ENCODE measurements at regions not wholly inside any gene's neighbourhood (a gene's known extent, or its start where the extent isn't known, plus 50 kb on each side); places are given as distances from the start of the nearest gene placed in this dataset.

- no peak for TF ChIP-seq CTCF (IDR thresholded peaks at IDR 0.05)
- ATAC-seq (ENCODE audit: low FRiP score) (no peak), DNase-seq (ENCODE audit: low spot score) (no peak)
Measured at GRCh38 chr1:222081859-222082258, 340.0 kb upstream of the DUSP10 start.

- TF ChIP-seq CTCF (IDR thresholded peaks at IDR 0.05): no peak
- ATAC-seq (ENCODE audit: low FRiP score): no peak
- no peak for DNase-seq (ENCODE audit: low spot score)
Measured at GRCh38 chr1:222079566-222079965, 337.7 kb upstream of the DUSP10 start.

DNA sequence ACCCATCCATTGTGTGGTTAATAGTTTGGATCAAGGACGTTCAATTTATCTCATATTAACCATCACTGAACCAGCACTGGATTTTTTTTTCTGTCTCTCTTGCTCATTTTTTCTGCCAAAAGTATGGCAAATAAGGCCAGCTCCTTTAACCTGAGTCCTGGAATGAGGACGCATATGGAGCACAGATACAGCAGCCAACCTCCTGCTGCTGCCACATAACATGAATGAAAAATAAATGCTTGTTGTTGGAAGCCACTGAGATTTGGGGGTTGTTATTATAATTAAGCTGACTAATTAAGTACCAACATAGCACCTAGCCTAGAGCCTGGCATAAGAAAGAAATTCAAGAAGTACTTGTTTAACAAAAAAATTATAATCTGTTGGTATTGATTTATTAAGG, 335.3 kb upstream of the DUSP10 start:
- DNase-seq (ENCODE audit: low spot score): no peak
- no peak for ATAC-seq (ENCODE audit: low FRiP score)
- TF ChIP-seq CTCF (IDR thresholded peaks at IDR 0.05): no peak

DNA sequence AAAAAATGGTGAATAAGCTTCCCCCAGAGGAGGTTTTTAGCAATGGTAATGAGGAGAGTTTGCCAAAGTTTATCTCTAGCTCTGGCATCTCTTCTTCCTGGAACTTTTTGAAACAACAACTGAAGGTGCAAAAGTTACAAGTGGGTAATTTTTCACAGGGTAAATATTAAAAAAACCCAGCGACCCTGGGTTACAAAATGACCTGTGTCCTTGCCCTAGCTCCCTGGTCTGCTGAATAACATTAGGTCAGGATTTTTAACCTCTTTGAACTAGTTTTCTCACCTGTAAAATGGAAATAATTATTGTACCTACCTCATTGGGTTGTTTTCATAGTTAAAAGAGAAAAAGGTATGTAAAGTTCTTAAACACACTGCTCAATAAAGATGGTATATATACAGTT, 332.4 kb upstream of the DUSP10 start:
- DNase-seq (ENCODE audit: low spot score) (no peak), ATAC-seq (ENCODE audit: low FRiP score) (no peak)
- TF ChIP-seq CTCF (IDR thresholded peaks at IDR 0.05): no peak

DNA sequence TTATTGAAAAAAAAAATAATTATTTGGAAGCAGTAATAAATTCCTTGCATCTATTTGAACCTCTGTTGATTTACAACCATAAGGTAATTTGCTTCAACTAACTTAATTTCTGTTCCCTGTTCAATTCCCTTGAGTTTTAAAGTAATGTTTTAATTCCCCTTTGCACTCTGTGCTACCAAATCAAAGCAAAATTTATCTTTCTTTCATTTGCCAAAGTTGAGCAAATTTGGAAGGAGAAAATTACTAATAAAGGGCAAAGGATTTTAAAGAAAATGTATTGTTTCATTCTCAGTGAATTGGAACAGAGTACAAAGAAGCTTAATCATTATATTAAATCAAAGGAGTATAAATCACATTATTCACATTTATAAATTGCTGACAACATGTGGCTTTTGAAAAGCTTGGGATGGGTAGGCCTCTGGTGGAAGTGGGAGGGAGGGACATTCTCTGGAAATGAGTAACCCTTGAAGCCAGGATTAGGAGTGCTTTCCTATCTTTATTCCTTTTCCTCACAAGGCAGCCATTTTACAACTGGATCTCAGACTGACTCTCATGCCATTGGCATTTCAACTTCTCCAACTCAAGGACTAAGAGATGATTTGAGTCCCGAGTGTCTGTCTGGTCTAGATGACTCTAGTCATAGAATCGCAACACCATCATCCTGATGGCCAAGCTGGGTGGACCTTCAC, 331.6 kb upstream of the DUSP10 start:
- ATAC-seq (ENCODE audit: low FRiP score): no peak
- no peak for DNase-seq (ENCODE audit: low spot score)
- no peak for TF ChIP-seq CTCF (IDR thresholded peaks at IDR 0.05)

DNA sequence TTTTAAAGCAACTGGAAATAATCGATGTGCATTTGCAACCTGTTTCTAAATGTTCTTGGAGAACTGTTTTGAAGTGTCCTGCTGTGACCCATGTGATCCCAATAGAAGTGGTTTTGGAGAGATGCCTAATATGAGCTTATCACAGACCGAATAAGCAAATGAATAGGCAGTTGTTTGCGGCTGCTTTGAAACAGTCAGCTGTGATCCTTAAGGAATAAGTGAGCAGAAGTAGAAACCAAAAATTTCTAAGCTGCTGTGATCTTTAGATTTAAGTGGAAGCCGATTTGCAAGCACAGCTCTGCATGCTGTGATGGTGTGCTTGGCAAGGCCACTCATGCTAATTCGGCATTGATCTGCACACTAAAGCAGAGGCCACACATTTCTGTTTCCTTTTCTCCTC, 329.5 kb upstream of the DUSP10 start:
- no peak for TF ChIP-seq CTCF (IDR thresholded peaks at IDR 0.05)
- no peak for DNase-seq (ENCODE audit: low spot score)
- ATAC-seq (ENCODE audit: low FRiP score): no peak

DNA sequence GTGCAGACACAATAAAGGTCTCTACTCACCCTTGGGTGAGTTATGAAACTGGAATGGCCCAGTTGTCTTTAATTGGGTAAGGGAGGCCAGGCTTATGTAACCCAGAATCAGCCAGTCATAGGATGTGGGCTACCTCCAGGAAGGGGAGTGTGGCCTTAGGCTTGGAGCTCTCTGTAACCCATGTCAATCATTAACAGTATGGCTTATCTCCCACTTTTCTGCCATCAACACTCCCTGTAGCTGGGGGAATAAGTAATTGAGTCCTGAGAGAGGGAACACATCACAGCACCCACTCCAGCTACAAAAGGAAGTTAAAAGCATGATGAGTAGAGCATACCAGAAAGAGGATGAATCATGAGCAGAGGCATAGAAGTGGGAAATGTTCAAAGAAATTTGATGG, 327.0 kb upstream of the DUSP10 start:
- no peak for TF ChIP-seq CTCF (IDR thresholded peaks at IDR 0.05)
- DNase-seq (ENCODE audit: low spot score) (no peak), ATAC-seq (ENCODE audit: low FRiP score) (no peak)

Measured in omental fat pad (tissue), 3 donors.